Breast epithelium (tissue), 3 donors: ENCODE measurements at regions not wholly inside any gene's neighbourhood (a gene's known extent, or its start where the extent isn't known, plus 50 kb on each side); places are given as distances from the start of the nearest gene placed in this dataset.

Source experiments
- POLR2A ChIP-seq: fragments of 450-650 bp; IDR thresholded peaks from one replicate; pipeline ENCODE4 v1.6.1; 2016; ENCODE audit warnings: antibody characterized with exemption, mild to moderate bottlenecking, moderate library complexity
- TF ChIP-seq, protein P1 (sequence below), 3 donors: fragments of 450-650 bp; IDR thresholded peaks; one replicate each; pipeline ENCODE4 v1.5.1; 2016 to 2017; ENCODE audit warnings: antibody characterized with exemption in 3 of 3, mild to moderate bottlenecking in 3 of 3, moderate library complexity in 3 of 3

DNA sequence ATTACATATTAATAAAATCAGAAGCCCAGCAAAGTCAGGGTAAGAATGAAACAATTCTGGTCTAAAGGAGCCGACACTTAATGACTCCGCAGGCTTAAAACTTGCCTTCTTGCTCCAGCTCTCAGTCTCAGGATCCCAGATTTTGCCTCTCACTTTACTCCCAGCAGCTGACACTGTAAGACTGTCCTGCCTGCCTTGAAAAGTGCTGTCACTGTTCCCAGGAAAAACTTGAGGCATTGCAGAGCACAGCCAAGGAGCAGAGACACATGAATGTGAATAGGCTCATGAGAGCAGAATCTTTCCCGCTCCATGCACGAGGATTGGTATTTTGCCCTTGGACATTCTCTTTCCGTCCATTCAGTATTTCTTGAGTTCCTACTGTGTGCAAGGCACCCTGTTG is 457.6 kb upstream of the ZFHX3 start:
- TF ChIP-seq, protein P1, sequence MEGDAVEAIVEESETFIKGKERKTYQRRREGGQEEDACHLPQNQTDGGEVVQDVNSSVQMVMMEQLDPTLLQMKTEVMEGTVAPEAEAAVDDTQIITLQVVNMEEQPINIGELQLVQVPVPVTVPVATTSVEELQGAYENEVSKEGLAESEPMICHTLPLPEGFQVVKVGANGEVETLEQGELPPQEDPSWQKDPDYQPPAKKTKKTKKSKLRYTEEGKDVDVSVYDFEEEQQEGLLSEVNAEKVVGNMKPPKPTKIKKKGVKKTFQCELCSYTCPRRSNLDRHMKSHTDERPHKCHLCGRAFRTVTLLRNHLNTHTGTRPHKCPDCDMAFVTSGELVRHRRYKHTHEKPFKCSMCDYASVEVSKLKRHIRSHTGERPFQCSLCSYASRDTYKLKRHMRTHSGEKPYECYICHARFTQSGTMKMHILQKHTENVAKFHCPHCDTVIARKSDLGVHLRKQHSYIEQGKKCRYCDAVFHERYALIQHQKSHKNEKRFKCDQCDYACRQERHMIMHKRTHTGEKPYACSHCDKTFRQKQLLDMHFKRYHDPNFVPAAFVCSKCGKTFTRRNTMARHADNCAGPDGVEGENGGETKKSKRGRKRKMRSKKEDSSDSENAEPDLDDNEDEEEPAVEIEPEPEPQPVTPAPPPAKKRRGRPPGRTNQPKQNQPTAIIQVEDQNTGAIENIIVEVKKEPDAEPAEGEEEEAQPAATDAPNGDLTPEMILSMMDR (IDR thresholded peaks at IDR 0.05) = no peak
- TF ChIP-seq POLR2A = no peak
